ENCODE measurements at regions not wholly inside any gene's neighbourhood (a gene's known extent, or its start where the extent isn't known, plus 50 kb on each side); places are given as distances from the start of the nearest gene placed in this dataset.

DNA sequence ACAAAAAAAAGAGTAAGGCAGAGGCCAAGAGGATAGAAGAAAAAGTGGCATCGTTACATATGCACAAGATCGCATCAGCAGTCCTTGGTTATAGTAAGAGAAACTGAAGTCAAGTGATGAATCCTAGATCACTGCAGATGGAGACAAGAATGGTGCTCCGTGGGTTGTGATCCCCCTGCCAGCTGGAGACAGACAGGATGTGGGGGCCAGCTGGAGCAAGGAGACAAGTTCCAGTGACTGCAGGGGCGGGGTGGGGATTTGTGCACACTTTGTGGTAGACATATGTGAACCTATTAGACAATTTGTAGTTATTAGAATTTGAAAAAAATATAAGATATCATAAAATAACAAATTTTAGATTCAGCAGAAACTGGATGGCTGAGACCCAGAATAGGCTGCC, 697.9 kb upstream of the ADAMTS16 start:
- DNase-seq (no peak), ATAC-seq (no peak)
- no peaks in the 10 kb centered on the region for H3K4me1 Mint-ChIP-seq
- Histone ChIP-seq H3K27me3 (ENCODE audit: control insufficient read depth in 2 of 2, insufficient read depth in 2 of 2, low read length in 2 of 2) (no peaks in the 10 kb centered on the region), H3K9me3 (ENCODE audit: control insufficient read depth in 2 of 3, low read length in 3 of 3) (peaks cover 0 to 7% (median 0%) of the 10 kb centered on the region in 3 experiments), H3K4me3 (ENCODE audit: low read length) (no peak overlapping the region), H3K4me1 (ENCODE audit: control insufficient read depth in 2 of 2, insufficient read depth in 2 of 2, low read length in 2 of 2) (no peaks in the 10 kb centered on the region), H3K27ac (ENCODE audit: low read depth, low read length) (no peak overlapping the region), H3K36me3 (ENCODE audit: control insufficient read depth in 2 of 3, insufficient read depth in 3 of 3, low read length in 3 of 3) (no peaks in the 10 kb centered on the region)
- peaks cover 0 to 11% (median 0%) of the 10 kb centered on the region in 5 donors for H3K36me3 Mint-ChIP-seq
- CTCF ChIA-PET, result no interaction called here
- H3K9me3 Mint-ChIP-seq, result peaks cover 13 to 52% (median 26%) of the 10 kb centered on the region in 11 donors
- H3K27ac Mint-ChIP-seq, result no peak overlapping the region
- H3K27me3 Mint-ChIP-seq, result no peaks in the 10 kb centered on the region
- intact Hi-C loops (cut with micrococcal nuclease), result no loop called here
- POLR2A ChIA-PET, result no interaction called here
- no peak overlapping the region for H3K4me3 Mint-ChIP-seq

GRCh38 chr5:4447657-4448056, 692.5 kb upstream of the ADAMTS16 start:
- no peaks in the 10 kb centered on the region for H3K36me3 ChIP-seq (ENCODE audit: control insufficient read depth in 2 of 3, insufficient read depth in 3 of 3, low read length in 3 of 3)
- Mint-ChIP-seq H3K27me3 (no peaks in the 10 kb centered on the region), H3K27ac (no peak overlapping the region), H3K36me3 (peaks cover 0 to 12% (median 0%) of the 10 kb centered on the region in 5 donors), H3K4me1 (no peaks in the 10 kb centered on the region), H3K4me3 (no peak overlapping the region), H3K9me3 (peaks cover 11 to 39% (median 19%) of the 10 kb centered on the region in 11 donors)
- H3K9me3 ChIP-seq (ENCODE audit: control insufficient read depth in 2 of 3, low read length in 3 of 3), result peaks cover 0 to 8% (median 0%) of the 10 kb centered on the region in 3 experiments
- ATAC-seq (no peak), DNase-seq (no peak)
- POLR2A ChIA-PET, result no interaction called here
- H3K4me3 ChIP-seq (ENCODE audit: low read length), result no peak overlapping the region
- CTCF ChIA-PET, result no interaction called here
- no peaks in the 10 kb centered on the region for H3K4me1 ChIP-seq (ENCODE audit: control insufficient read depth in 2 of 2, insufficient read depth in 2 of 2, low read length in 2 of 2)
- intact Hi-C loops (cut with micrococcal nuclease), result no loop called here
- no peaks in the 10 kb centered on the region for H3K27me3 ChIP-seq (ENCODE audit: control insufficient read depth in 2 of 2, insufficient read depth in 2 of 2, low read length in 2 of 2)
- no peak overlapping the region for H3K27ac ChIP-seq (ENCODE audit: low read depth, low read length)

- H3K4me1 Mint-ChIP-seq, result no peaks in the 10 kb centered on the region
- no peak overlapping the region for H3K27ac ChIP-seq (ENCODE audit: low read depth, low read length)
- no peak overlapping the region for H3K27ac Mint-ChIP-seq
- CTCF ChIA-PET, result no interaction called here
- ATAC-seq (no peak), DNase-seq (no peak)
- peaks cover 0 to 4% (median 0%) of the 10 kb centered on the region in 3 experiments for H3K9me3 ChIP-seq (ENCODE audit: control insufficient read depth in 2 of 3, low read length in 3 of 3)
- H3K4me1 ChIP-seq (ENCODE audit: control insufficient read depth in 2 of 2, insufficient read depth in 2 of 2, low read length in 2 of 2), result no peaks in the 10 kb centered on the region
- no peaks in the 10 kb centered on the region for H3K27me3 Mint-ChIP-seq
- no peaks in the 10 kb centered on the region for H3K27me3 ChIP-seq (ENCODE audit: control insufficient read depth in 2 of 2, insufficient read depth in 2 of 2, low read length in 2 of 2)
- peaks cover 0 to 24% (median 4%) of the 10 kb centered on the region in 11 donors for H3K9me3 Mint-ChIP-seq
- intact Hi-C loops (cut with micrococcal nuclease), result no loop called here
- no peak overlapping the region for H3K4me3 Mint-ChIP-seq
- H3K36me3 ChIP-seq (ENCODE audit: control insufficient read depth in 2 of 3, insufficient read depth in 3 of 3, low read length in 3 of 3), result no peaks in the 10 kb centered on the region
- H3K36me3 Mint-ChIP-seq, result no peaks in the 10 kb centered on the region
- POLR2A ChIA-PET, result no interaction called here
- H3K4me3 ChIP-seq (ENCODE audit: low read length), result no peak overlapping the region
These were observed 686.5 kb upstream of the ADAMTS16 start for GRCh38 chr5:4453655-4454054.

GRCh38 chr5:4479426-4479825, 660.7 kb upstream of the ADAMTS16 start:
- H3K27me3 ChIP-seq (ENCODE audit: control insufficient read depth in 2 of 2, insufficient read depth in 2 of 2, low read length in 2 of 2), result no peaks in the 10 kb centered on the region
- Mint-ChIP-seq H3K27ac (no peak overlapping the region), H3K9me3 (peaks cover 2 to 24% (median 9%) of the 10 kb centered on the region in 11 donors), H3K36me3 (no peaks in the 10 kb centered on the region), H3K27me3 (no peaks in the 10 kb centered on the region), H3K4me3 (no peak overlapping the region), H3K4me1 (no peaks in the 10 kb centered on the region)
- POLR2A ChIA-PET, result no interaction called here
- H3K9me3 ChIP-seq (ENCODE audit: control insufficient read depth in 2 of 3, low read length in 3 of 3), result no peaks in the 10 kb centered on the region
- no peaks in the 10 kb centered on the region for H3K4me1 ChIP-seq (ENCODE audit: control insufficient read depth in 2 of 2, insufficient read depth in 2 of 2, low read length in 2 of 2)
- H3K27ac ChIP-seq (ENCODE audit: low read depth, low read length), result no peak overlapping the region
- ATAC-seq (no peak), DNase-seq (no peak)
- intact Hi-C loops (cut with micrococcal nuclease), result no loop called here
- CTCF ChIA-PET, result no interaction called here
- no peaks in the 10 kb centered on the region for H3K36me3 ChIP-seq (ENCODE audit: control insufficient read depth in 2 of 3, insufficient read depth in 3 of 3, low read length in 3 of 3)
- no peak overlapping the region for H3K4me3 ChIP-seq (ENCODE audit: low read length)

DNA sequence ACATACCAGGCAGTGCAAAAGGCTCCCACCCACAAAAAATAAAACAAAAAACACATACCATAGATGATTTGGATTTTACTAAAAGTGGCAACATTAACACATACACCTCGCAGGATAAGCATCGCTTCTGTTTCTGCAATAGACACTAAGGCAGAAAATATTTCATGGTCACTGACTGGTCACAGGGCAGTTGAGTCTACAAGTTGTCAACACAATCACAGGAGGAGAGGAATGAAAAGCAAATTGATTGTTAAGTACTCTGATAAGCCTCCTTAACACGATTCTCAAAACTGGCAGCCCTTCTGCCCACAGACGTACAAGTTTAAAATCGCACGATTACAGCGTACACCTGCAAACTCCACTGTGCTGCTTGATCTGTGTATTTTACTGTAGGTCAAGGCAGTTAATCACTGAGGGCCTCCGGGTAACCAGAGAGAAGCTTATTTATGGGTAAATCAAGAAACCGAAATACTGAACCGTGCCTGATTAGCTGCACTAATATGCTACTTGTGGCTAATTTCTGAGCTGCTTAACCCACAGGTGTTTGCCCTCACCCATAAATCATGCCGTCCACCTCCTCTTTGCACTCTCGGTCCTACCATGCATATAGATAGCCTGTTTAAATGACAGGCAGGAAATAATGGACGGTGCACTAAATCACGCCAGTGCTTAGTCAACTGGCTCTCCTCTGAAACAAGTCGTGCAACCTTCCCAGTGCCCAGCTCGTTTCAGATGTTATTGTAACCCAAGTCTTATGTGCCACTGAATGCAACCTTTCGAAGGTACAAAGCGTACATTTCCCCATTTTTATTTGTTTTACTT, 659.4 kb upstream of the ADAMTS16 start:
- H3K4me3 ChIP-seq (ENCODE audit: low read length), result no peak overlapping the region
- H3K27ac ChIP-seq (ENCODE audit: low read depth, low read length), result no peak overlapping the region
- POLR2A ChIA-PET, result no interaction called here
- ATAC-seq, result no peak
- no peaks in the 10 kb centered on the region for H3K4me1 Mint-ChIP-seq
- no peaks in the 10 kb centered on the region for H3K4me1 ChIP-seq (ENCODE audit: control insufficient read depth in 2 of 2, insufficient read depth in 2 of 2, low read length in 2 of 2)
- no peak overlapping the region for H3K27ac Mint-ChIP-seq
- H3K36me3 Mint-ChIP-seq, result no peaks in the 10 kb centered on the region
- H3K36me3 ChIP-seq (ENCODE audit: control insufficient read depth in 2 of 3, insufficient read depth in 3 of 3, low read length in 3 of 3), result no peaks in the 10 kb centered on the region
- DNase-seq, result no peak
- intact Hi-C loops (cut with micrococcal nuclease), result no loop called here
- H3K27me3 Mint-ChIP-seq, result no peaks in the 10 kb centered on the region
- H3K4me3 Mint-ChIP-seq, result no peak overlapping the region
- CTCF ChIA-PET, result no interaction called here
- peaks cover 2 to 18% (median 7%) of the 10 kb centered on the region in 11 donors for H3K9me3 Mint-ChIP-seq
- H3K9me3 ChIP-seq (ENCODE audit: control insufficient read depth in 2 of 3, low read length in 3 of 3), result no peaks in the 10 kb centered on the region
- no peaks in the 10 kb centered on the region for H3K27me3 ChIP-seq (ENCODE audit: control insufficient read depth in 2 of 2, insufficient read depth in 2 of 2, low read length in 2 of 2)

DNA sequence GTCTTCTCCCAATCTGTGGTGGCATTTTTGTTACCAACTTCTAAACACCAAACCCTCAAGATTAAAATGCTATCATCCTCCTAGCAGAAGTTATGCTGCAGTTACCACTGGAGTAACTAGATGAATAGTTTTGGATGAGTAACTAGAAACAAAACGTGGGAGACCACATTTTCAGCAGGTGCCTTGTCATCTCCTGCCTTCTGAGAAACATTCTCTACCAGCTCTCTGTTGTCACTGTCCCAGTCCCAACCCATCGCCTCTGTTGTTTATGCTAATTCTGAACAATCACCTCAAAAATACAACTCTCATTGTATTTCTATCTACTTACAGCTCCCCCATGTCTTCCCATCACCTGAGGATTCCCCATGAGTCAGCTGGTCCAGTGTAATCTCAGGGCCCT, 652.5 kb upstream of the ADAMTS16 start:
- no peak for DNase-seq
- Mint-ChIP-seq H3K36me3 (no peaks in the 10 kb centered on the region), H3K27me3 (no peaks in the 10 kb centered on the region), H3K9me3 (peaks cover 0 to 15% (median 6%) of the 10 kb centered on the region in 11 donors), H3K27ac (no peak overlapping the region), H3K4me1 (no peaks in the 10 kb centered on the region), H3K4me3 (no peak overlapping the region)
- ChIA-PET CTCF (no interaction called here), POLR2A (no interaction called here)
- intact Hi-C loops (cut with micrococcal nuclease), result no loop called here
- no peaks in the 10 kb centered on the region for H3K4me1 ChIP-seq (ENCODE audit: control insufficient read depth in 2 of 2, insufficient read depth in 2 of 2, low read length in 2 of 2)
- H3K27ac ChIP-seq (ENCODE audit: low read depth, low read length), result no peak overlapping the region
- no peaks in the 10 kb centered on the region for H3K36me3 ChIP-seq (ENCODE audit: control insufficient read depth in 2 of 3, insufficient read depth in 3 of 3, low read length in 3 of 3)
- no peaks in the 10 kb centered on the region for H3K27me3 ChIP-seq (ENCODE audit: control insufficient read depth in 2 of 2, insufficient read depth in 2 of 2, low read length in 2 of 2)
- H3K4me3 ChIP-seq (ENCODE audit: low read length), result no peak overlapping the region
- peaks cover 0 to 7% (median 0%) of the 10 kb centered on the region in 3 experiments for H3K9me3 ChIP-seq (ENCODE audit: control insufficient read depth in 2 of 3, low read length in 3 of 3)
- ATAC-seq, result no peak

DNA sequence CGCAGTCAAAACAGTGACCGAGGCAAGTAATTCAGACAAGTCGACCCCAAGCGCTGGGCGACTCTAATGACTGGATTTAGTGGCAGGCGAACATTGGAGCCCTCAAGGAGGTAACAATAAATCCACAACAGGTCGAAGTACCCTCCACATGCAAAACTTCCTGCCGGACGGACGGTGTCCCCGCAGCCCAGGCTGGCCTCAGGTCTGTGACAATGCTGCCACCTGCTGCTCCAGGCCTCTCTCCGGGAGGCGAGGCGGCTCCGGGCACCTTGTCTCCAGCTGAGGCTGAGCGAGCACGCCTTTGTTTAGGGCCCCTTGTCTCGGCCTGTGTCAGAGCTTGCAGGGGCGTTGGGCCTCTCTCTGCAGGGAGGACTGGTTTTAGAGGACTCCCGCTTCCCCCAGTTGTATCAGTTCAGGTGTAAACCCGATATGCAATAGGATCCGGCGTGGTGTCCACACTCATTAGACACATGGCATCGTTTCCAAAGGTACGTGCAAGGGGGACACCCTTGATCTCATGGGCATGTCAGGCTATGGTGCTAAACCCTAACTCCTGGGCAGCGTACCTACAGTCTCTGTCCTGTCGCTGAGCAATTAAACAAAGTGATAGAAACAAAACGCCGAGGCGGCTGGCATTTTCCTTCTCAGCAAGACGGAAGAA, 628.0 kb upstream of the ADAMTS16 start:
- H3K4me3 Mint-ChIP-seq, result no peak overlapping the region
- intact Hi-C loops (cut with micrococcal nuclease), result no loop called here
- POLR2A ChIA-PET, result no interaction called here
- Histone ChIP-seq H3K9me3 (ENCODE audit: control insufficient read depth in 2 of 3, low read length in 3 of 3) (no peaks in the 10 kb centered on the region), H3K27me3 (ENCODE audit: control insufficient read depth in 2 of 2, insufficient read depth in 2 of 2, low read length in 2 of 2) (no peaks in the 10 kb centered on the region), H3K27ac (ENCODE audit: low read depth, low read length) (no peak overlapping the region), H3K36me3 (ENCODE audit: control insufficient read depth in 2 of 3, insufficient read depth in 3 of 3, low read length in 3 of 3) (no peaks in the 10 kb centered on the region), H3K4me1 (ENCODE audit: control insufficient read depth in 2 of 2, insufficient read depth in 2 of 2, low read length in 2 of 2) (no peaks in the 10 kb centered on the region), H3K4me3 (ENCODE audit: low read length) (no peak overlapping the region)
- H3K27me3 Mint-ChIP-seq, result no peaks in the 10 kb centered on the region
- no peaks in the 10 kb centered on the region for H3K4me1 Mint-ChIP-seq
- H3K9me3 Mint-ChIP-seq, result peaks cover 0 to 5% (median 1%) of the 10 kb centered on the region in 11 donors
- no peak overlapping the region for H3K27ac Mint-ChIP-seq
- no peak for ATAC-seq
- CTCF ChIA-PET, result no interaction called here
- DNase-seq, result no peak
- H3K36me3 Mint-ChIP-seq, result no peaks in the 10 kb centered on the region
